LNCAP (cell line): ENCODE measurements at regions not wholly inside any gene's neighbourhood (a gene's known extent, or its start where the extent isn't known, plus 50 kb on each side); places are given as distances from the start of the nearest gene placed in this dataset.

Experiments used
- CTCF ChIP-seq: fragments of 450-650 bp; IDR thresholded peaks from 2 replicates; pipeline ENCODE4 v1.5.1; 2017; ENCODE audit warnings: mild to moderate bottlenecking

GRCh38 chr2:121910139-121910538 is 154.7 kb downstream of the TSN start:
- TF ChIP-seq CTCF, result no peak

- no peak for TF ChIP-seq CTCF
These were observed 155.6 kb downstream of the TSN start for GRCh38 chr2:121911036-121911435.

GRCh38 chr2:121917143-121917542 is 161.7 kb downstream of the TSN start:
- no peak for TF ChIP-seq CTCF

GRCh38 chr2:121918231-121918630 is 162.8 kb downstream of the TSN start:
- no peak for TF ChIP-seq CTCF

- no peak for TF ChIP-seq CTCF
These were observed 164.4 kb downstream of the TSN start for GRCh38 chr2:121919803-121920202.

- TF ChIP-seq CTCF, result no peak
These were observed 170.0 kb downstream of the TSN start for GRCh38 chr2:121925466-121925865.

GRCh38 chr2:121943285-121943684 is 187.8 kb downstream of the TSN start:
- no peak for TF ChIP-seq CTCF

- no peak for TF ChIP-seq CTCF
These were observed 188.8 kb downstream of the TSN start for GRCh38 chr2:121944072-121944831.
